ENCODE measurements at regions not wholly inside any gene's neighbourhood (a gene's known extent, or its start where the extent isn't known, plus 50 kb on each side); places are given as distances from the start of the nearest gene placed in this dataset.

GRCh38 chr9:103661663-103662062, 432.4 kb upstream of the SMC2 start:
- TF ChIP-seq, protein P1, sequence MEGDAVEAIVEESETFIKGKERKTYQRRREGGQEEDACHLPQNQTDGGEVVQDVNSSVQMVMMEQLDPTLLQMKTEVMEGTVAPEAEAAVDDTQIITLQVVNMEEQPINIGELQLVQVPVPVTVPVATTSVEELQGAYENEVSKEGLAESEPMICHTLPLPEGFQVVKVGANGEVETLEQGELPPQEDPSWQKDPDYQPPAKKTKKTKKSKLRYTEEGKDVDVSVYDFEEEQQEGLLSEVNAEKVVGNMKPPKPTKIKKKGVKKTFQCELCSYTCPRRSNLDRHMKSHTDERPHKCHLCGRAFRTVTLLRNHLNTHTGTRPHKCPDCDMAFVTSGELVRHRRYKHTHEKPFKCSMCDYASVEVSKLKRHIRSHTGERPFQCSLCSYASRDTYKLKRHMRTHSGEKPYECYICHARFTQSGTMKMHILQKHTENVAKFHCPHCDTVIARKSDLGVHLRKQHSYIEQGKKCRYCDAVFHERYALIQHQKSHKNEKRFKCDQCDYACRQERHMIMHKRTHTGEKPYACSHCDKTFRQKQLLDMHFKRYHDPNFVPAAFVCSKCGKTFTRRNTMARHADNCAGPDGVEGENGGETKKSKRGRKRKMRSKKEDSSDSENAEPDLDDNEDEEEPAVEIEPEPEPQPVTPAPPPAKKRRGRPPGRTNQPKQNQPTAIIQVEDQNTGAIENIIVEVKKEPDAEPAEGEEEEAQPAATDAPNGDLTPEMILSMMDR (IDR thresholded peaks at IDR 0.05): no peak
- no peak for TF ChIP-seq POLR2A (IDR thresholded peaks at IDR 0.05)

Measured in right lobe of liver (tissue), 4 donors.